GM21786 (cell line): ENCODE measurements at regions not wholly inside any gene's neighbourhood (a gene's known extent, or its start where the extent isn't known, plus 50 kb on each side); places are given as distances from the start of the nearest gene placed in this dataset.

ENCODE experiments used
- ATAC-seq: cut with Tn5 transposase; IDR thresholded peaks from one replicate; pipeline ENCODE4 v1.9.1; 2021; ENCODE audit not compliant: unreplicated experiment

DNA sequence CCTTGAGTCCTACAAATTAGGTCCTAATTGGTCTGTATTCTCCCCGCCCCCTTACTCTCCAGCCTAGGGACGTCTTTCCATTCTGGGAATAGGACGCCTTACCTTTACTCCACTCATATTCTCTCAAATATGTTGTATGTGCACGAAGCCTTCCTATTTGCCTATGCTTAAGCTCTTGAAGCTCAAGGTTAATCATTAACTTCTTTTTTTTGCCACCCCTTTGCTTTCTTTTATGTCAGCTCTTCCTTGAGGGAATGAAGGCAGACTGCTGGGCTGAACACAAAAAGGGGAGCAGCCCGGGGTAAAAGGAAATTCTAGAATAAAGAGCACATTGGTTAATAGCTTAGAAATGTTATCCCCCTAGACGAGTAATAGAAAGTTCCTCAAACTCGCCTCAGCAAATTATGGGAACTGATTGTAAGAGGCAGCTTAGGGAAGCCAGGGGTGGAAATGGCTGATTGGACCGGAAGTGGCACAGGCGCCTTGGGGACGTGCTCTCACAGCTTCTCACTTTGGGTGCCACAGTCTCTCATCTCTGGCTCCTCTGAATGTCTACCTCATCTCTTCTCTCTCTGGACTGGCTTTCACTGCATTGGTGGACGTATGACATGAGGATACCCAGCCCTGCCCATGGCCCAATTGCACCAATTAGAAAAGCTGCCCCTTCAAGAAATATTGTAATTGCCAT lies 122.3 kb upstream of the IL12B start:
- no peak for ATAC-seq

DNA sequence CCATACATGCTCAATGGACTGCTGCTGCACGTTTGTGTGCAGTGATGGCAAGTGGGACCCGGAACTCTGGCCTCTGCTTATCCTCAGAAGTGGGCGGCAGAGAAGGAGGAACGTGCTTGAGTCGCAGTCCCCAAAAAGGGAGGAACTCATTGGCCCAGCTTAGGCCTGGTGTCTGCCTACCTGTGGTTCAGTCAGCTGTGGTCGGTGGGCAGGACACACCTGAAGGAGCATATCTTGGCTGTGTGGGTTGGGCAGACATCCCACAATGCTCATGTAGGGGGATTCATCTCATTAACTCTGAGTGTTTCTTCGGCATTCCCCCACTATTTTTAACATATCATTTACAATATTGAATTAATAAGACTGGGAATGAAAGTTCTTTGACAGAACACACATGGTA lies 122.9 kb upstream of the IL12B start:
- no peak for ATAC-seq

DNA sequence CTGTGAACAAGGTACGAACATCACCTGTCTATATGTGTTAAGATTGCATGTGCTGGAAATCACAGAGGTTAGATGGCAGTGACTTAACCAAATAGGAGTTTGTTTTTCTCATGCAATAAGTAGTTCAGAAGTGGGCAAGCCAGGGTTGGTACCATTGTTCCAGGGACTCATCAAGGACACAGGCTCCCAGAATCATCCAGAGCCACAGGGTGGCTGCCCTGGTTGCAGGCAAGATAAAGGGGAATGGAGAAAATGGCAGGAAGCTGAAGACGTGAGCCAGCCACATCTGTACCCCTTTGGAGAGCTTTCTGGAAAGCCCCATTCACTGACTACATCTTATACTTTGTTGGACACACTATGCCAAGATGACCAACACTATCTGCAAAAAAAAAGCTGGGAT lies 126.0 kb upstream of the IL12B start:
- ATAC-seq: peak; percentile 1

DNA sequence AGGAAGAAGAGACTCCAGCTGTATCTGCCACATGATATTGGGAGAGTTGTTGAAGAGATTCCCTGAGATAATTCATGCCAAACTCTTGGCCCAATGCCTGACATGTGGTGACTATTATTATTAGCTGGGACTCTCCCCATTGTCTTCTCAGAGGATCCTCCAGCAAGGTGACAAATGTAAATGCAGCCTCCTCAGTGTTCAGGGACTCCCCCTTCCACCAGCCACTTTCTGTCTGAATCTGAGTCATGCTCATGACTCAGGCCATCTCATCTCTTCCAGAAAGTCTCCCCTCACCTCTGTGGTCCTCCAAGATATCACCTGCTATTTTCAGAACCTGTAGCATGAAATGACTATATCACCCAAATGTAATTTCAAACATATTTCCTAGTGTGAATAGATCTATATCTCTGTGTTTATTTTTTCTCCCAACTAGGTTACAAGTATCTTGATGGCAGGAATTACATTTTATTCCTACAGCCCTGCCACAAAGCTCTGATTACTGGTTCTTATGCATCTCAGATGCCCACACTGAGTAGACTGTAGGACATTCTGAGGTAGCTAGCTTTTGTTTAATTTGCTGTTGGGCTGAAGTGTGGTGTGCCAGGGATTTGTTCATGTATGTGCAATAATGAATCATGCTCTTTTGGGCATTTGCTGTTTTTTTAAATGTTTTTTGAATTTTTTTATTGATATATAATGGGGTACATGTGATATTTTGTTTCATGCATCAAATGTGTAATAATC lies 126.6 kb upstream of the IL12B start:
- peak; percentile 91 for ATAC-seq

DNA sequence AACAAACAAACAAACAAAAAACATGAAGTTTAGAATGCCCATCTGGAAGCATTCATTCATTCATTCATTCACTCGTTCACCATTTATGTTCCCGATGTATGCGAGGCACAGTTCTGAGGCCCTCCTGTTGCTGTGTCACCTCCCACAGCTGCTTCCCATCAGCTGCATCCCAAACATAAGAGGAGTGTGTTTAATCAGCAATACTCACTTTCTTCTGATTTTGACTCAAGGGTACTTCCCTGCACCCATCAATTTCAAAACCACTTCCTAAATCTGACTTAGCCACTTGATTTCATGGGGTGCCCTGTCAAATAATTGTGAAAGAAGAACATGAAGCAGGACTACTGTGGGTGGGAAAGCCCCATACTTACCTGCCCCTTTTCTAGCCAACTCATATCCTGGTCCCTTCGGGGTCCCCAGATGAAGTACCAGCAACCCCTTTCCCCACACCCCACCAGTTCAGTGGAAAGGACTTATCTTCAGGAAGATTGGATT lies 128.0 kb upstream of the IL12B start:
- peak; percentile 37 for ATAC-seq

DNA sequence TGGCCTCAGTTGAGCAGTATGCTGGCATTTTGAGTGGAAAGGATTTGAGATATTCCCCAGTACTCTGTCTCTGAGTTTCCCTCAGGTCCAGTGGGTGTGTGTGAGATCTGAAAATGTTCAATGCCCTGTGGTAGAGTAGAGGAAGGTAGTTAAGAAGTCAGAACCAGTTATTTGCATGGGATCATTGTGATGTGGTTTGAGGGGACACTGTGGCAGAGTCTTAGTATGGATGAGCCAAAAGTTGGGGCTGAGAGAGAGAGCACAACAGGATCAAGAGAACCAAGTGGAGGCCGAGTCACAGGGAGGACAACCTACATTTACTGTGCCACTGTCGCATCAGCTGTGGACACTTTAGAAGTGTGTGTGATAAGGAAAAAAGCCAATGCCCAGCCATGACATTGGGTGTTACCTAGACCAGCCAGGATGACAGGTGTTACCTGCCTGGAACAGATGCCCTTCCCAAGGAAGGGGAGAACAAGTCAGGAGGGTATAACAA lies 128.9 kb upstream of the IL12B start:
- no peak for ATAC-seq

DNA sequence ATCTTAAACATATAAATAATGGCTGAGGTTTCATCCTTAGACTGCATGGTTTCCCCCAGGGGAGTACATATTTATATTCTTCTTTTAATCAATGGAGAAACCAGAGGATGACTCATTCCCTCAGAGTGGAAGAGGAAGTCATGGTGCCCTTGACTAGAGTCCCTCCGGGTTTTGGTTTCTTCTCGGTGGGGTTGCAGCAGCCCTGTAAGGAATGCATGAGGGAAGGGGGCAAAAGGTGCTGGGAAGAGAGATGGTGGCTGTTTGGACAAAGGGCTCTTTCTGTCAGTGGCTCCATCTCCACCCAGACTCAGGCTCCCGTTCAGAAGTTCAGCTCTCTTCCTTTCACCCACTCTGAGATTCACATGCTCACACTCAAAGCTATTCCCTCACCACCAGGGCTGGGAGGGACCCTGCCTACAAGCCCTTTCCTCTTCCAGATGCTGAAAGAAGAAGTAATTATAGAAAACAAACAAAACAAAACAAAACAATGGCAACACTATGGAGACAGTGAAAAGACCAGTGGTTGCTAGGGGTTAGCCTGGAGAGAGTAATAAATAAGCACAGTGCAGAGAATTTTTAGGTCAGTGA lies 129.8 kb upstream of the IL12B start:
- no peak for ATAC-seq

DNA sequence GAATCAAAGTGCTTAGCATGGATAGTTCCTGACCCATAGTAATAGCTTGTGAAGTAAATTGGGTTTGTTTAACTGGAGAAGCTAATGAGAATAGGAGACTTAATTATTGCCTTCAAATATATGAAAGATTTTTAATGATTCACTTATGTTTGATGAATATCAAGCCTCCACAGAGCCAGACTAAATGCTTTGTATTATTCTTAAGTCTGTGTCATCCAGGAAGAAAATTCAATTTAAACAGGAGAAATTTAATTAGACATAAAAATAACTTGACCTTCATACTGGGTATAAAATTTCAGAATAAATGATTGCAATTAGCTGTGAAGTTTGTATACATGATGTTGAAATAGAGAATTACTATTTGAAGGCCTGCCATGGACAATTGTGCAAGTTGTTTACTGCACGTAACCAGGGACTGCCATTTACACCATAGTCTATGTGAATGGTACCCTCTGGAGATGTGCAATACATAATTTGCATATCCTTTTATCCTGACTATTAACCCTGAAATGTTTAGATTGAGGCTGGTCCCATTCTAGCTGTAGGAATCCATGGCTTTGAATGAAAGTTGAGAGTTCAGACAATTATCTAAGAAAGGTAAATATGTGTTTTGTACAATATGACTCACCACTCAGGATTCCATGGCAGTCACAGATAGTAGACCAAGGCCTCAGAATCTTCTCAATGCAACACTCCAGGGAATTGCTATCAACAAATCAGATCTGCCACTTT lies 133.5 kb upstream of the IL12B start:
- ATAC-seq: no peak

DNA sequence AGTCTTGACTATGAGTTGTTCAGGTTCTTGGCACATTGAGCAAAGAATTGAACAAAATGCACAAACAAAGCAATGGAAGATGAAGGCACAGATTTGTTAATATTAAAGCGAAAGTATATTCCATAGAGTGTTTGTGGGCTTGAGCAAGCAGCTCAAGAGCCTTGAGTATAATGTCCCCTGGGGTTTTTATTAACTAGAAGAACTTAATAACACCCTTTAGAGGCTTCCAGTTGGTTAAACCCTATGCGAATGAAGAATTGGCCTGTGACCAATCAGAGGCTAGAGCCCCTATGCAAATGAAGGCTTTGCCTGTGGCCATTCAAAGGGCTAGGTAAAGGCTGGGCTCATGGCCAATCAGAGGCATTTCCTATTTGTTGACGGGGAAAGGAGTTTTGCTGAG lies 135.3 kb upstream of the IL12B start:
- ATAC-seq: no peak

DNA sequence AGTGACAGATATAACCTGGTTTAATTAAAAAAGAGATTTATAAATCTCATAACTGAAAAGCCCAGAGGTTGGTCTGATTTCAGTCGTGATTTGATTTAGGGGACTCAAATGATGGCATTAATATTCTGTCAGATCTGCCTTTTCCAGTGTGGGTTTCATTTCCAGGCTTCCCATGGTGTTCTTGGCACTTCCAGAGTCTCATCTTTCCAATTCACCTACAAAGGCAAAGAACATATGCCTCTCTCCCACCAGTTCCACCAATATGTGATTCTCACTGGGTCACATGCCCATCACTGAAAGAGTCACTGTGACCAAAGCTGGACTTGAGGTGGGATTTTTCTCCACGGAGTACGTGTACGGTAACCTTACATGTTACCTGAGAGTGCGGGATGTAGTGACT lies 137.4 kb upstream of the IL12B start:
- no peak for ATAC-seq

DNA sequence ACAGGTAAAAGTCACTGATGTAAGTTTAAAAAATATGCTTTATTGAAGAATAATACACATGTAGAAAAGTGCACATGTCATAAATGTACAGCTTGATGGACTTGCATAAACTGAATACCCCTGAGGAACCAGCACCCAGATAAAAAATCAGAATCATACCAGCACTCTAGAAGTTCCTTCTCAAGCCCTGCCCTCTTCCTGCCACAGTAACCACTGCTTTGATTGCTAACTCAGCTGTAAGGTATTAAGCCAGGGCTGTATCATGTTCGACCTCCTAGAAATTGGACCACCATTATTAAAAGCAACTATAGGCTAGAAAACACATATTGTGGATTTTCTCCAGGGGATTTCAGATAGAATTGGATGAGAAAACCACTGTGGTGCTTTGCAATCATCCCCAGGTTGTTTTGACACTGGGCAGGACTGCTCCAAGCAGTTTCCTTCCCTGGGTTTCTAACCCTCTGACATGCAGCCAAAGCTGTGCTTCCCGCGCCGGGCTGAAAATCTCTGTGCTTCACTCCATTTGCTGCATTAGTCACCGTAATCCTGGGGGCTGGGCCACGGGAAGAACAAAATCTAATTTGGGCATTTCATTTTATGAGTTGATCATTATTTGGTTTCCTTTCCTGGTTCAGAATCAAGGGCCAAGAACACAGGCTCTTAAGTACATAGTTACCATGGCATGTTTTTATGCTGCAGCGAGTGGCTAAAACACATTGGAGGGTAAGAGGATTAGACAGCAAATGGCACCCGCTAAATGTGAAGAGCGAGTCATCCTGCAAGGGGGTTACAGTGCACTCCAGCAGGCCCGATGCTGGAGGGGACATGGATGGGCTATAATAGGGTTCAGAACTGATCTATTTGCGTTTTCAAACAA lies 139.4 kb upstream of the IL12B start:
- ATAC-seq: no peak

DNA sequence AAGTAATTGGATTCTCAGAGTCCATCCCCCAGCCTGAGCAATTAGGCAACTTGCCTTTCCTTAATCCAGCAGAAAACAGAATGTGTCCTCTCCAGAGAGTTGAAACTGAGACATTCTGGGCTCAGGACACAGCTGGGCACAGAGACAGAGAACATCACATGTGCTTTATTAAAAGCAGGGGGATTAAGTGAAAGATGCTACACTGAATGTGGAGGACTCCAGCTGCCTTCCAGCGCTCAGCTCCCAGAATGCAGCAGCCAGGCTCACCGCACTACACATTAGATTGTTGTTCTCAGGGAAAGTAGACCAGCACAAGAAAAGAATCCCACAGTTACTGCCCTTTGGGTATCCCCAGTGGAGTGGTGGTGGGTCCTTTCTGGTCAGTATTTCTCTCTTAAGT lies 141.6 kb upstream of the IL12B start:
- no peak for ATAC-seq

DNA sequence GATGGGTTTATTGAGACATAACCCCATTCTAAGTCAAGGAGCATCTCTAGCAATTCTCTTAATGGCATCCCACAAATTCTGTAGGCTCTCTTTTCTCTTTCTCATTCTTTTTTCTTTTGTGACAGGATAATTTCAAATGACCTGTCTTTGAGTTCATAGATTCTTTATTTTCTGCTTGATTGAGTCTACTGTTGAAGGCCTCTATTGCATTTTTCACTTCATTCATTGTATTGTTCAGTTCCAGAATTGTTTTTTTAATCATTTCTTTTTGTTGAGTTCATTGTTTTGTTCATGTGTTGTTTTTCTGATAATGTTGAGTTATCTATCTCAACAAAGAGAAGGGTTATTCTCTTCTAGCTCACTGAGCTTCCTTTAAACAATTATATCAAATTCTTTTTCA lies 144.7 kb upstream of the IL12B start:
- ATAC-seq: no peak

DNA sequence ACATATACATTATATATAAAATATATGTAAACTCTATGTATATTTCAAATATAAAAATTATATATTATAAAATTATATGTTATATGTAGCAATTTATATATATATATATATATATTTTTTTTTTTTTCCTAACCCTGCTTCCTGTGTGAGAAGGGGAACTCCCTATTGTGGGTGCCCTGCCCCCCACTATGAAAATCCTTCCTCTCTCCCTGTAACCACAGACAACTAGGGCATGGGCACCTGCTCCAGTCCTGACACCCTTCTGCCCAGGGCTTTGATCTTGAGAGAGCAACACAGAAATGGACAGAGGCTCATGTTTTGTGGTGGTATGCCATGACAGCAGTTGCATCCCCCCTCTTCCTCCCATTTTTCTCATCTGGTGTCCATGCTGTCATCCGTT lies 148.7 kb upstream of the IL12B start:
- ATAC-seq: no peak

DNA sequence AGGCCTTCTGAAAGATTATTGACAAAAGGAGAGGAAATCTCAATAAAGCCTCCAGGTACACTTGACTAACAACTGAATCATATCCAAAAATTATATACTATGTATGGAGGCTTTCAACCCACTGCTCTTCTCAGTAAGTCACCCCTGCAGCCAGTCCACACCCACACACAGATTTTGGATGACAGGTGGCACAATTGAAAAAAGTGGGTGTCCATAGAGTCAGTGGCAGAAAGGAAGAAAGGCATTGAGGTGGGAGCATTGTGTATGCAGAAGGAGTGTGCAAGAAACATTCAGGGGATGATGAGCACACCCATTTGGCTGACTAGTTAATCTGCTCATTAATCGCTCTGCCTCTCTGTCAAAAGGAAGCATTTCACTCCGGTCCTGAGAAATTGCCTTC lies 150.6 kb upstream of the IL12B start:
- no peak for ATAC-seq

DNA sequence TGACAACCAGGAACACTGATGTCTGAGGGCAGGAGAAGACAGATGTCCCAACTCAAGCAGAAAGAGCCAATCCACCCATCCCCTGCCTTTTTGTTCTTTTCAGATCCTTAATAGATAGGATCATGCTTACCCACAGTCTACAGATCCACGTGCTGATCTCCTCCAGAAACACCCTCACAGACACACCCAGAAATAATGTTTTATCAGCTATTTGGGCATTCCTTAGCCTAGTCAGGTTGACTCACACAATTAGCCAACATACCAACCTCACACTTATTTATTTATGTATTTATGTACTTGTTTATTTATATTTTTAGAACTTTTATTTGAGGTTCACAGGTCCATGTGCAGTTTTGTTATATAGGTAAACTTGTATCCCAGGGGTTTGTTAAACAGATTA lies 151.5 kb upstream of the IL12B start:
- ATAC-seq: no peak

DNA sequence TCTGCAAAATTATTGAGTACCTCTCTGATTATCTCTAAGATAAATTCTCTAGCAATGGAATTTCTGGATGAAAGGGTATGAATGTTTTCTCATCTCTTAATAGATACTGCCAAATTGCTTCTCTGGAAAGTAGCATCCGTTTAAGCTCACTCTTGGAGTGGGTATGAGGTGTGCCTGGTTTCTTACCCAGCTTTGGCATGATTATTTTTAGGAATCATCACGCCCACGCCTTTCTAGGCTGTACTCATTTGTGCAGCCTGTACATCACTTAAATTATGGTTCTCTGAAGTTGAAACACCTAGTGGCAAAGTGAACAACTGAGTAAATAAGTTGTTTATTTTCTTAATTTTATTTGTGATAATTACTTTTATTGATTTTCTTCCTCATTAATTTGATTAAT lies 156.5 kb upstream of the IL12B start:
- ATAC-seq: no peak

DNA sequence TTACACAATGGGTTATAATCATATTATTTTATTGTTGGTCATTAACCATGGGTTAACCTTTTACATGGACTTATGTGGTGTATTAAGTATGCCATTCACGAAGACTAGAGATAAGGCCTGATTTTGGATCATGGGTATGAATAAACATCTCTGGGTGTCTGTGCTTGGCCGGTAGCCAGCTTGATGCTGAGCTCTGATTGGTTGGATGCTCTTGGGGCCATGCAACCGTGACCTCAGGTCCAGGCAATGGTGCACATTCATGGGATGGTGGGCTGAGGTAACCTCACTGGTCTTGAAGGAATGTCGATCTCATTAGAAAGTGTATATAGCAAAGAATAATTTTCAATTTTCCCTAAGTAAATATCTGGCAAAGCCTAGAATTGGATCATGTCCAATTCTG lies 158.2 kb upstream of the IL12B start:
- ATAC-seq: no peak

DNA sequence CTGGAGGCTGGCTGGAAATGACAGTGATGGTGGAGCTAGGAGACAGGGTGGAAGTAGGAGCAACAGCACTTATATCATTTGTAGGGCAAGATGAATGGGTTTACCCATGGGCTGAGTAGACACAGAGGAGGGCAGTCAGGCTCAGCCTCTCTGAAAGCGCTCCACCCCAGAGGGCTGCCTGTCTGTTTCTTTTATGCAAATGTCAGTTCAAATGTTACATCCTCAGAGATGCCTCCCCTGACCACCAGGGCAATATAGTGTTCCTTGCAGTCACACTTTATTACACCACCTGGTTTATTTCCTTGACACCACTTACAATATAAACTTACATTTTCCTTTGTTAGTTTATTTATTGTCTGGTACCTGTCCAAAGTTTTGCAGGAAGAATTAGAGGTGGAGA lies 159.5 kb upstream of the IL12B start:
- no peak for ATAC-seq

DNA sequence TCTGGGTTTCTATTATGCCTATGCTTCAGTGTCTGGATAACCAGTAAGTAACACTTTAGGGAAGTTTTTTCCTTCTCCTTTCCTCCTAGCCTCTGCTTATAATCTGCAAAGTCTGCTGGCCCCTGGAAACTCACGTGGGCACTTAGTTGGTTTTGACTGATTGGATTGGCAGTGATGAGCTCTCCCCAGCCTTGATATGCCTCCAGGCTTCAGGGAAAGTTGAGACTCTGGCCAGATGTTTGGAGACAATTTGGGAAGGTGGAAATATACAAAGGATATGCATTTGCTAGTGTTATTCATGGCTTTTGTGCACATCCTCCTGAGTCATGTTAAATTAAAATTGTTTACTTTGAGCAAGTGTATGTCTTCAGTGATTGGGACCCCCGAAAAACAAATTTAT lies 160.2 kb upstream of the IL12B start:
- no peak for ATAC-seq

DNA sequence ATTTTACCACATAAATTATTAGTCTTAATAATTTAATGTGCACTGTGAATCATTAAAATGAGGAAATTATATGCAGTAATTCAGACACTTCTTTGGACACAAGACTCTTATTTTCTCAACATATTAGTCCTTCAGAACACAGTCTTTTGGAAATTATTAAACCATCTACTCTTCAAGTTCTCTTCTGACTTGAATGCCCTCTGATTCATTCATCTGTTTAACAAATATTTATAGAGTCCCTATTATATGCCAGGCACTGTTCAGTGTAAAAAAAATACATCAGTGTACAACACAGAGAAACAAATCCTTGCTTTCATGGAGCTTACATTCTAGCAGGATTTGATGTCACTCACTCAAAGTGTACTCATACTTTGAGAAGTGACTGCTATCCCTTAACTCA lies 163.4 kb upstream of the IL12B start:
- no peak for ATAC-seq
